HTR-8/SVneo (cell line): ENCODE measurements at regions not wholly inside any gene's neighbourhood (a gene's known extent, or its start where the extent isn't known, plus 50 kb on each side); places are given as distances from the start of the nearest gene placed in this dataset.

Experiments
- DNase-seq: peaks from one replicate; pipeline ENCODE4 v3.0.0; 2011; ENCODE audit warnings: low spot score, mixed read lengths; ENCODE audit not compliant: insufficient read length
- FAIRE-seq: peaks from 2 replicates; lab custom pipeline; 2011; peaks lifted over from hg19 to GRCh38; lab: Jason Lieb, UNC

DNA sequence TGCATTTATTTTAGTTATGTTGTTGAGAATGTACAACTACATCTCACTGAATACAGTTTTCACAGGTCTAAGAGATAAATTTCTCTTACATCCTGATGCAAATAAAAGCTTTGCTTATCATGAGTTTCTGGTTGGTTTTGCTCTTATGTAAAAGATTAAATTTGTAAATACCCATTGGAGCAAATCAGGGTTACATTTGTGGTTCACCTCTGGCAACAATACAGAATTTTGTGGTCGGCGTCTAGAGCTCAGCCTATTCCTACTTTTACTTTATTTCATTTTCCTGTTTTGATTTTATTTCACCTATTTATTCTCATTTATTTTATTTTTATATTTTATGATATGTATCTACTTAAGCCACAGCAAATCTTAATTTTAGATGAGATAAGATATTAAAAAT lies 271.9 kb upstream of the MARCKS start:
- FAIRE-seq (no peak), DNase-seq (no peak)

DNA sequence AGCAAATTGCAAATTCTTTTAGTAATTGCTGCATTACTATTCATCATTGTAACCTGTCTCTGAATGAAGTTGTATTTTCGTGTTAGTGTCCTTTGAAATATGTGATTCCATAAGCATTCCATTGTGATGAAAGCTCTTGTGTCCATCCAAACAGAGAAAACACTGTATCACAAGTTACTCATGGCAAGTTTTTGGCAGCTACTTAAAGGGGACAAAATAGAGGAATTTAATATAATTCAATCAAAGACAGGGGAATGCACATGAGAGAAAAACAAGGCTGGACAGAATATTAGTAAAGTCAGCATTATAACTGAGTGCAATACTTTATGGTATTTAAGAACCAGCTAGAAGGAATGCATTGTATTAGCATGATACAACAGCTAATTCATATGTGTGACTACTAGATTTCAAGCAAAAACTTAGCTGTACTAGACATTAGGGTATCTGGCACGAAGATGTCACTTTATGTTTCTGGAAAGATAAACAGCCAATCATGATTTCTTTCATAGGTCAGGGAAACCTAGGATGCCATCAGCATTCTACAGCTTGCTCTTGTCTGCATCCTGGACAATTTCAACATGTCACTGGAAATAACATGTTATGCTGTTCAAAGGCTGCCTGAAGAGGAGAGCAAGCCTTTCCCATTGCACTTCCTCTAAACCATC lies 270.6 kb upstream of the MARCKS start:
- no peak for DNase-seq
- FAIRE-seq, result no peak

DNA sequence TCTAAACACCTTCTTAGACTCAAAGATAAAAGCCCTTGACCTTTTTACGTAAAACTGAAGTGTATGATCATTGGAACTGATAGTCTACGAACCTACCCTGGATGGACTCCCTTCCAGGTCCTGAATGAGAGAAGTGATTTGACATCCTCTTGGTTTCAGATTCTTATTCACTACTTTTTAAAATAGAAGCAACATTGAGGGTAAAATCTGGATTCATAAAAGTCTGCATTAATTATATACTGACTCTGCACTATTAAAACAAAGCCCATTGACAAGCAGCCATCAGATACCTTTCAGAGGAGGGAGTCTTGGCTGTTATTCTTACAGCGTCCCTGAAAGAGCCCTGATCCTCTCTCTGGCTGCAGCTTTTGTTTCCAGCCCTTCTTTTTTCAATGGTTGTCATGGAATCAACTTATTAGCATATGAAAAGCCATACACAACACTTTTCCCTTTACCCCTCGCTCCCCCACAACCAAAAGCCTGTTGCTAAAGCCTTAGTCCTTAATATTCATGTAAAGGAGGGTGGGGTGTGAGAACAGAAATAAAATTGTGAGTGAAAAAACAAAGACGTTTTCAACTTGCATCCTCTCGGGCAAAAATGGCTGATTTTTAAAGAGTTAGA lies 270.0 kb upstream of the MARCKS start:
- FAIRE-seq (no peak), DNase-seq (no peak)

DNA sequence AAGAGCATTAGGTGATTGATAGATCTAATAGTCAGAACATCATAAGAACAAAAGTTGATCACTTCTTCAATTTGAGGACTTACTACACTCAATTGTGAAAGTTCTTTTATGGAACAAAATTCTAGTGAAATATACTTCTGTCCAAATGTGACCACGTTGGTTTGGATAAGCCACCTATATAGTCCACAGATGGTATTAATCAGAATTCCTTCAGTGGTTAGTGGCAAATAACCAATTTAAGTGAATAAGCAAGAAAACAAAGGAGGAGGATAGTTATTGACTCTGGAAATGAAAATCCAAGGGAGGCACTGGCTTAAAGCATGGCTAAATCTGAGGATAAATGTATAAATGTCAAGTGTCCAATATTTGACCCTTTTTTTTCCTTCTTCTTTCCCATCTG lies 268.5 kb upstream of the MARCKS start:
- DNase-seq (no peak), FAIRE-seq (no peak)

DNA sequence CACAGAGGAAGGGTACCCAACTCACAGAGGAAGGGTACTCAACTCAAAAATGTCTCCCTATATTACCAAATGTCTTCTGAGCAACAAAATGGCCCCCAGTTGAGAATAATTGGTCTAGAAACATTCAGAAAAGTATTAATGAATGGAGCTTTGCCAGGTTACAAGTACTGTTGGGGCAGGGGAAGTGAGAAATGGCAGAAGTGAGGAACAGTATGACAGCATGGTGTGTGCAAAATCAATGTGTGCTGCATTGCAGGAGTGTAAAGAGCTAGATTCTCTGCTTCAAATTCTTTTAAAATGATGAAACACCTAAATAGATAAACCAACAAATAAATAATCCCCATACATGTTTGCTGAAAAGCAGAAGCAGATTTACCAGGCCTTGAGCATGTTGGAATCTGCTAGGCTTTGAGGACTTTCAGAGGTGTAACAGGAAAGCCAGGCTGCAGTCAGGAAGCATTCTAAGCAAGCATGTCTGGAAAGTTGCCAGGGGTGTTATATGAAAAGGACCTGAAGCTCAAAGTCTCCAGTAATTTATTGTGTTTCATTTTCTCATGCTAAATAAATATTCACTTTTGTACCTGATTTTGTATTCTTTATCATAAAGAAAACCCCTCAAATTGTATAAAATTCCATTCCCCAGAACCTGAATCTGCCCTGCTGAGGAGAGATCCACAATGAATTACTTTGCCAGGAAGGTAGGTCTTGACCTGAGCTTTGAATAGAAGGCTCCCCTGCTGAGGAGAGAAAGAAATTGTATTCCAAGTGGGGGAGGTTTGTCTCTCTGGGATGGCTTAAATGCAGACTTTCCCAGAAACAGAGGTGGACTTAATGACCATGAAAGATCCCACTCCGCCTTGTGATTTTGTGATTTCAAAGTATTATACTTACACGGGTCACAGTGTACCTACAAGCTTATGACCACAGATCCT lies 265.0 kb upstream of the MARCKS start:
- DNase-seq (no peak), FAIRE-seq (no peak)

DNA sequence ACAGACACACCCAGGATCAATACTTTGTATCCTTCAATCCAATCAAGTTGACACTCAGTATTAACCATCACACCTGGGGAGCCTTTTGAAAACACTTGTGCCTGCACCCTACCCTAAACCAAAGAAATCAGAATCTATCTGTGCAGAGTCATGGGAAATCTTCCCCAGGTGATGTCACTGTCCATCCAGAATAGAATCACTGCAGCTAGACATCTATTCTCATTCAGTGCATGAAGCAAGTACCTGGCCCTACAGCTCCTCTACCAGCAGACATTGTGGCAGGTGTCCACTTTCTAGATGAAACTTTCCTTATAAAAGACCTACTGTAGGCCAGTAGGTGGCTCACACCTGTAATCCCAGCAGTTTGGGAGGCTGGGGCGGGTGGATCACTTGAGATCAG lies 262.4 kb upstream of the MARCKS start:
- DNase-seq (no peak), FAIRE-seq (no peak)

DNA sequence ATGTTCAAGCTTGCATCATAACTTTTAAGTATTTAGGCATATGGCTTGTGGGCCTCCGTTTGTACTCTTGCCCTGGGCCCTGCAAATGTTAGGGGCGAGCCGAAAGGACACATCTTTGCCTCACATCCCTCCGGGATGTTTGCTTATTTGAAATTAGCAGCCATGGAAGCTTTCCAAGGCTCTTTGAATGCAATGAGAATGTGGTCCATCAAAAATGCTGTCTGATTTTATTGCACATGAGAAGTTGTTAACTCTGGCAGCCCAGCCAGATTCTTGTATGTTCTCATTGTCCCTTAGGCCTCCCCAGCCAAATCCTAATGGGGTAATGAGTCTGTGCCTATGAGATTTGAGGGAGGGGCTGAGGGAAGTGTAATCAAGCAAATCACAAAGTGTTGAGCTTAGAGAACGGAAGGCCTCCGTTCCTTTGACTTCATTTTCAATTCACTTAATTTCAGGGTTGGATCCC lies 261.2 kb upstream of the MARCKS start:
- FAIRE-seq, result no peak
- DNase-seq, result no peak

DNA sequence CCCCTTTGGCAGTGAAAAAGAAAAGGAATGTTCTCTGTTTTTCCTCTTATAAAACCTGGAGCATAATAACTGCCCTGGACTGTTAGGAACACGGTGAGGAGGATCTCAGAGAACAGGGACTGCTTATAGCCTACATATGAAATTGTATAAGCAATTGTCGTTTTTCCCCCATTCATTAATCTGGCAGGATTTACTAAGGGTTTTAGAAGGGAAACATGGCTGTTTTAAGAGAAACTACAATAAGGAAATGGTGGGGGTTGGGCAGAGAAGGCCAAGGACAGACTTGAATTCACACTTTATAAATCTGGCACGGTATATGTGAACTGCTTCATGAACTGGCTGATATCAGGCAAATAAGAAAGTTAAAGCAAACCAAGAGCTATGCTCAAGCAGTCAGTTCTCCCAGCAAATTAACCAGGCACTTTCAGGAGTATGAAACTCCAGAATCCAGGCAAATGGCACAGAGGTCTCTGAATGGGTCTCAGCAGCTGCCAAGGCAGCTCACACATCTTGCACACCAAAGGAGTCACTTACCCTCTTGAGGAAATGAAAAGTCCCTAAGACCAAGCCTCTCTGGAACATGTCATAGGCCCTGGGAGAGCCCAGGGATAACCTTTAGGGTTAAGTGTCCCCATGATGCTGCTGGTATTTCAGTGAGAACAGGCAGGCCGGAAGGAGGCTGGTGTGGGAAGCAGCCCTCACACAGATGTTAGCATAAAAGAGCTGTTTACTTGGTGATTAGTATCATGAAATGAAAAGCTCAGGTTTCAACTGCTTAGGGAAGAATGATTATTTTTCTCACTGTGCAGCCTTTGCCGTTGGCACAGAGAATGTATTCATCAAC lies 260.5 kb upstream of the MARCKS start:
- FAIRE-seq, result no peak
- no peak for DNase-seq

DNA sequence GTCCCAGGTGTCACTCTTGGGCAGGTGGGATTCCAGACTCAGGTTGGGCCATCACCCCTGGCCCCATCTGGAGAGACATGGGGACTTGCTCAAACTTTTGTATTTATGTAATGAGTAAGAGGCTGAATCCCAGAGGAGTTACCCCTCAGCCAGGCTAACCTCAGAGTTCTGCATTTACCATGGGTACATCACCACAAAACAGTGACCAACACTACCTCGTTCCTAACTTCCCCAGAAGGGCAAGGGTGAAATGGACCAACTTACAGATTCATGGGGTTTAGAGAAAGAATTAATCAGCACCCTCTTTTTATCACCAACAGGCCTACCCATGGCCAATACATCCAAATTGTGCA lies 259.9 kb upstream of the MARCKS start:
- no peak for FAIRE-seq

DNA sequence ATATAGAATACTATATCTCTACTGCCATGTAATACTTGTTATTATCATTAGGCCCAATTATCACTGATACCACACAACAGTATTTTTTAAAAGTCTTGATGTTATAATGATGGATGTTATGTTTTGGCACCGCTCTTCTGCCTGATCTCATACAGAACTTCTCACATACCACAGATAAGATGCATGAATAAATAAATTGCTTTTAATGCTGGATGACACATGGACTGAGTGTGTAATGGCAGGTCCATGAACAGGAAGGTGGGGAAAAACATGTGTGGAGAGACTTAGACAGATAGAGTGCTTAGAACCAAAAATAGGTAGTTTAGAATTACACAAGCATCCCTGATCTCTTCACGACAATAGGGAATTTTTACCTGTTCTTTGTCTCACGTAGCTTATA lies 258.4 kb upstream of the MARCKS start:
- FAIRE-seq (no peak), DNase-seq (no peak)

More for the DNA sequence above, 259.9 kb upstream of the MARCKS start:
- DNase-seq, result no peak

DNA sequence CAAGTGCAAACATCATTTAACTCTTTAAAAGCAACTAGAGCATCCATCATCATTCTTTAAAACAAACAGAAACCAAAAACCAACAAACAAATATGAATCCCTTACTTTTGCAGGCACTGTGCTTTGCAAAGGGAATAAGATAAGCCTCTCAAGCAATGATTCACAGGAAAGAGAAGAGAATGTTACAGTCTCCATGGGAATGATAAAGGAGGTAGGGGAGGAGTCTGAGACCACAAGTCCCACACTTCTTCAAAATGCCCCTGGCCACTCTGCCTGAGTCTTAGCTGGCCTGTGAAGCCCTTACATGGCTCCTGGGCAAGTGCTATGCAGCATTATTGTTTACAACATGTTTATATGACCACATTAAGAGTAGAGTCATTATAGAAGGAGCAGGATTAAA lies 257.7 kb upstream of the MARCKS start:
- DNase-seq (no peak), FAIRE-seq (no peak)

DNA sequence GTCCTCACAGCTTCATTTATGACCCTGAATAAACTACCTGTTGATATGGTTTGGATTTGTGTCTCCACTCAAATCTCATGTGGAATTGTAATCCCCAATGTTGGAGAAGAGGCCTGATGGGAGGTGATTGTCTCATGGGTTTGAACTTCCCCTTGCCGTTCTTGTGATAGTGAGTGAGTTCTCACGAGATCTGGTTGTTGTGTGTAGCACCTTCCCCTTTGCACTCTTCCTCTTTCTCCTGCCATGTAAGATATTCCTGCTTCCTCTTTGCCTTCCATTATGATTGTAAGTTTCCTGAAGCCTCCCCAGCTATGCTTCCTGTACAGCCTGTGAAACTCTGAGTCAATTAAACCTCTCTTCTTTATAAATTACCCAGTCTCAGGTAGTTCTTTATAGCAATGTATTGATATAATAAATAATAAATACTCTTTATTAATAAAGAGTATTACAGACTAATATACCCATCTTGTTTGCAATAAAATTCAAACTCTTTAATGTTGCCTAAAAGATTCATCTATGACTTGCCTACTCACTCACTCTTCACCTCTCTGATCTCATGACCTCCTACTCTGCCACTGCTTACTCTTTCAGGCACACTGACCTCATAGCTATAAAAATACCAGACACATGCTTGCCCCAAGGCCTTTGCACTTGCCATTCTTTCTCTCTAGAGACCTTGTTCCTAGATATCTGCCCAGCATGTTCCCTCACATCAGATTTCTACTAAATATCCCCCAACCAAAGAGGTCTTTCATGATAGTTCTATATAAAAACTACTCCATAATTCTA lies 256.4 kb upstream of the MARCKS start:
- no peak for FAIRE-seq
- DNase-seq, result no peak

DNA sequence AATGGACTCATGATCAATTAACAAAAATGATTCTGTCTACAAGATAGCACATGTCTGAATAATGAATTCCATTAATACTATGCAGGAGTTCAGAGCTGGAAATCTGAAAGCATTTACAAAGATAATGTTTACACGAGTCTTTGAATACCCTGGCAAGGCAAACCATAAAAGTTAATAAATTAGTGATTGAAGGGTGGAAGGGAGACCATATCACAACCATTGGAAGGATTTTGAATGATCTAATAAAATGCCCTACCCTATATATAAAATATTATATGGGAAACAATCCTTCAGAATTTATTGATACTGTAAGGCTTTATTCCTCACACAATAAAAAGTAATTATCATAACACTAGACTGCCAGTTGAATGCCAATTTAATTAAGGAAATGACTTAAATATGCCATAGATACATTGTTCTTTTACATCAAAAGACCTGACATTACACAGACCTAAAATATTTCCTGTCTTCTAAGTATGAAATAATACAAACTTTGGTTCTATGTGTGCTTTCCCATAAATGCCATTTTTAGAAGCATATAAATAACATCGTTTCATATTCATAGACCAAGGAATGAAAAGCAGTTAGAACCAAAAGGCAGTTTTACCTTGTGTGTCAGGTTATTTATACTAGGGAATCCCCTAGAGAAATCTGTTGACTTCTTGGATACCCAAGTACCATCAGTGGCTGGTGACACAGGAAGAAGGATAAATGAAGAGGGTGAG lies 249.2 kb upstream of the MARCKS start:
- DNase-seq, result no peak

DNA sequence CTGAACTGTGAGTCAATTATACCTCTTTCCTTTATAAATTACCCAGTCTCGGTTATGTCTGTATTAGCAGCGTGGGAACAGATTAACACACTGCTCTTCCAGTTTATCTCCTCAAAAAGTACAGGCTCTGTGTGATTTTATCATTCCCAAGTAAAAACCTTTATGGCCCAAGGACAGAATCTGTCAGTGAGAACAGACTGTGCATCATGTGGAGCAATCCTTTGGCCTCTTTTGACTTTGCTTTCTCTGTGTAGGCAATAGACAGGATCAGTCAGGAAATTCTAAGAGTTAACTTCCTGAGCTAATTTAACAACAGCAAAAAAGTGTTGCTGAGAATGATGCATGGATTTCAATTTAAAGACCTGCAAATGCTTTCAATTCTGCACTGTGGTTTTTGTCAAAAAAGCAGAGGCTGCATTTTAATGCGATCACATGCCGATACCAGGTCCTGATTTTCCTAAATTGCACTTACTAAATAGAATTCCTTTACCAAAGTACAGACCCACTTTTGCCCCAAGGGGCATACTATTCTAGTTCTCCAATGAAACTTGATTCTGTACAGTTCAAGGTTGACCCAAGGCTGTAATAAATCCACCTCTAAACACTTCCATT lies 246.7 kb upstream of the MARCKS start:
- DNase-seq (no peak), FAIRE-seq (no peak)

More for the DNA sequence above, 249.2 kb upstream of the MARCKS start:
- no peak for FAIRE-seq

DNA sequence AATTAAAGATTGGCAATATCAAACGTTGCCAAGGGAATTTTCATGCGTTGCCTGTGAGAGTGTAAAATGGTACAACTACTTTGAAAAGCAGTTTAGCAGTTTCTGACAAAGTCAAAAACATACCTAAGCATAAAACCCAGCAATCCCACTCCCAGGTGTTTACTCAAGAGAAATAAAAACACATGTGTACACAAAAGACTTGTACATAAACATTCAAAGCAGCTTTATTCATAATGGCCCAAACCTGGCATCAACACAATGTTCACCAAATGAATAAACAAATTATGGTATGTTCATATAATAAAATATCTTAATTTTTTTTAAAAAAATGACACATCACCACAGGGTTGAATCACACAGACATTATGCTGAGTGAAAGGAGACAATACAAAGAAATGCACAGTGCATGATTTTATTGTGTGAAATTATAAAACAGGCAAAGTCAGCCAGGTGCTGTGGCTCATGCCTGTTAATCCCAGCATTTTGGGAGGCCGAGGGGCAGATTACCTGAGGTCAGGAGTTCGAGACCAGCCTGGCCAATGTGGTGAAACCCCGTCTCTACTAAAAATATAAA lies 240.4 kb upstream of the MARCKS start:
- DNase-seq (no peak), FAIRE-seq (no peak)

DNA sequence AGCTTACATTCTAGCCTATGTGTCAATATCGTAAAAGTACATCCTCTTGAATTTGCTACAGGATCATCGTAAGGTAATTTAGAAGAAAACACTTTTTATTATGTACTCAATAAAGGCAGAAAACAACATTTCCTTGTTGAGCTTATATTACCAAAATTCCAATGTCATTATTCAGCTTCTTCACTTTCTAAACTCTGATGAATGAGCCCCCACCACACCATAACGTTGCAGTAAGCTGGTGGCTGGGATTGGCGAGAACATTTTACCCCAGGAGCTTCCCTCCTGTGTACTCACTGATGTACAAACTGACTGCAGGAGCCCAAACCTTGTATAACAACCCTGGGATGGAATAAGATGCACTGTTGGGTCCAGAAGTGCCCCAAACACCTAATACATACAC lies 238.1 kb upstream of the MARCKS start:
- FAIRE-seq, result no peak

DNA sequence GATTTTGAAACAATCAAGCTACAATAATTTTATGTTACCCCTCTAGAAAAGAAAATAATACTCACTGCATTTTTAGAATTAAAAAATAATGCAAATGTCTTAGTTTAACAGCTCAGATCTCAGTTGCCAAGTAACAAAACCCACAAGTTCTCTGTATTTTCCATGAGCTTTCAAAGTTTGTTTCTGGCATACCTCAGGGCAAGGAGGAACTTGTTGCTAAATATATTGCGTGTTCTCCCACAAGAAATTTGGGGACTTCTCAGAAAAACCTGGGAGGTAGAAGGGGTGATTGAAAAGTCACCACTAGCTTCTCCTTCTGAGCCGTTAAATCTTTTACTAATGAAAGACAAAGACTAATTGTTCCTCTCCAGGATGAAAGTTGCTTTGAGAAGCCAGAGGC lies 236.8 kb upstream of the MARCKS start:
- FAIRE-seq (no peak), DNase-seq (no peak)

More for the DNA sequence above, 238.1 kb upstream of the MARCKS start:
- no peak for DNase-seq

DNA sequence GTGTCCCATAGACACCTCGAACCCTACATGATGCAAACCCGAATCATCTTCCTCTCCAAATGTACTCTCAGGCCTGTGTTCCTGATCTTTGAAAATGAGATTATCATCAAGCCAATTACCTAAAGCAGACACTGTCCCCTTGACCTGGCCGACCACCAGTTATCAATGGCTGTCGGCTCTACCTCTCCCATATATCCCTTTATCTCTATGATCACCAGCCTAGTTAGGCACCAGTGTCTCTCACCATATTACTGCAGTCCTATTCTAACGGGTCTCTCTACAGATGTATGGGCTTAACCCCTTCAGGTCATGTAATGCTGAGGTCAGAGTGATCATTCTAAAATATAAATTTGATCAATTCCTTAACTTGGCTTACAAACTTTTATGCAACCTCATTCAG lies 234.9 kb upstream of the MARCKS start:
- no peak for DNase-seq
- no peak for FAIRE-seq
